Right lobe of liver (tissue), 4 donors: ENCODE measurements at regions not wholly inside any gene's neighbourhood (a gene's known extent, or its start where the extent isn't known, plus 50 kb on each side); places are given as distances from the start of the nearest gene placed in this dataset.

ENCODE experiments used
- CTCF ChIP-seq, 4 donors: fragments of 200-600 bp in 3 of 4; fragments of 450-650 bp in 1 of 4; IDR thresholded peaks; one replicate each; pipeline versions ENCODE4 v1.5.1 to v1.8.0; 2016 to 2022; ENCODE audit warnings: antibody characterized with exemption in 4 of 4, mild to moderate bottlenecking in 2 of 4
- POLR2A ChIP-seq: fragments of 450-650 bp; IDR thresholded peaks from one replicate; pipeline ENCODE4 v1.6.1; 2017; ENCODE audit warnings: antibody characterized with exemption, mild to moderate bottlenecking
- donor health status: DM: no; HTN: no; CAD: no.
- donor health status: DM: no; HTN: no; CAD: no.
- donor health status: DM: no; HTN: yes; CAD: no.

GRCh38 chr12:78361683-78362082 is 502.9 kb upstream of the SYT1 start:
- TF ChIP-seq CTCF (IDR thresholded peaks at IDR 0.05) (no peak), POLR2A (no peak)
